ENCODE measurements at regions not wholly inside any gene's neighbourhood (a gene's known extent, or its start where the extent isn't known, plus 50 kb on each side); places are given as distances from the start of the nearest gene placed in this dataset.

DNA sequence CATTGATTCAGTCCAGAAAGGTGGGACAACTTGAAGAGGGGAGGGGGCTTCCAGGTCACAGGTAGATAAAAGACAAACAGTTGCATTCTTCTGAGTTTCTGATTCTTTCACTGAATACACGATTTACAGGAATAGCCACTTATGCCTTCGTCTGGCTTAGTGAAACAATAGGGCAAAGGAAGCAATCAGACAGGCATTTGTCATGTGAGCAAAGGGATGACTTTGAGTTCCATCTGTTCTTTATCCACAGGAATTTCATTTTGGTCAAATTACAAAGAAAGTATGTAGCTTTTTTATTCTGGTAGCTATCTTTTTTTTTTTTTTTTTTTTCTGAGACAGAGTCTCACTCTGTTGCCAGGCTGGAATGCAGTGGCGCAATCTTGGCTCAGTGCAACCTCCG lies 202.5 kb downstream of the TTLL7 start:
- H3K18ac ChIP-seq (ENCODE audit: low read depth, low read length), result no peak overlapping the region
- in situ Hi-C loops (cut with MboI; ENCODE audit: low sequenced_read_pairs) (no loop called here), intact Hi-C loops (cut with micrococcal nuclease) (no loop called here), dilution Hi-C loops (cut with HindIII; ENCODE audit: low sequenced_read_pairs, unreplicated experiment) (no loop called here)
- H3K79me1 ChIP-seq (ENCODE audit: low read depth in 1 of 2, low read length in 2 of 2), result no peaks in the 10 kb centered on the region
- H3K4me2 ChIP-seq (ENCODE audit: low read depth, low read length), result no peak overlapping the region
- H2BK20ac ChIP-seq (ENCODE audit: low read depth, low read length), result no peak overlapping the region
- WGBS, 2 experiments (ENCODE audit: extremely low coverage in 2 of 2, insufficient read length in 1 of 2), result 90% methylated on average over 2 of the region's 4 CpGs; no CpG with 5 or more reads in 1 of the 2 experiments
- H2AFZ ChIP-seq (replicated peaks; ENCODE audit: low read length, poor library complexity), result no peak overlapping the region
- no peak overlapping the region for H4K8ac ChIP-seq (ENCODE audit: low read depth in 2 of 2, low read length in 2 of 2)
- H4K5ac ChIP-seq (ENCODE audit: low read depth, low read length), result no peak overlapping the region
- H3K9me1 ChIP-seq (ENCODE audit: insufficient read depth, low read length), result no peaks in the 10 kb centered on the region
- H2BK15ac ChIP-seq (ENCODE audit: low read depth, low read length), result no peak overlapping the region
- H3K23ac ChIP-seq (ENCODE audit: low read depth, low read length), result no peak overlapping the region
- H2AK9ac ChIP-seq (replicated peaks; ENCODE audit: low read depth, low read length, poor library complexity), result no peak overlapping the region
- no peak overlapping the region for H3K4ac ChIP-seq (ENCODE audit: low read depth, low read length)
- H4K91ac ChIP-seq (ENCODE audit: insufficient read depth, low read depth, low read length), result no peak overlapping the region
- no peak overlapping the region for H3K56ac ChIP-seq (ENCODE audit: extremely low read depth, insufficient read depth, low read length)
- H3K36me3 ChIP-seq (ENCODE audit: control insufficient read depth, insufficient read depth, low read length), result no peaks in the 10 kb centered on the region
- no TSS peak for BruUV-seq (replicated peaks)
- H3K14ac ChIP-seq (replicated peaks; ENCODE audit: low read depth, low read length), result no peak overlapping the region
- H3K27me3 ChIP-seq (ENCODE audit: control insufficient read depth, insufficient read depth, low read length), result no peaks in the 10 kb centered on the region
- DNase-seq, result no peak
- no peak overlapping the region for H2BK5ac ChIP-seq (ENCODE audit: low read depth, low read length, poor library complexity, severe bottlenecking)
- POLR2A ChIA-PET (ENCODE audit: unreplicated experiment), result no interaction called here
- no peak overlapping the region for H2BK120ac ChIP-seq (ENCODE audit: low read depth, low read length)
- H3K27ac ChIP-seq (ENCODE audit: insufficient read depth, low read length), result no peak overlapping the region
- no peak overlapping the region for H3K4me3 ChIP-seq (ENCODE audit: insufficient read depth, low read depth, low read length)
- H4K20me1 ChIP-seq (ENCODE audit: insufficient read depth, low read length), result no peaks in the 10 kb centered on the region
- CTCF ChIA-PET, result interaction anchor here (0.6 kb wide), 1 partner anchor 9 kb away, joined by 6 read pairs; no protein-coding TSS in a partner anchor
- H3K9me3 ChIP-seq (ENCODE audit: control insufficient read depth, insufficient read depth, low read length), result no peaks in the 10 kb centered on the region
- TF ChIP-seq RCOR1 (IDR thresholded peaks at IDR 0.05; ENCODE audit: insufficient replicate concordance, low read length) (no peak), MXI1 (IDR thresholded peaks at IDR 0.05; ENCODE audit: borderline replicate concordance, low read depth, low read length) (no peak)
- TF ChIP-seq, protein P1, sequence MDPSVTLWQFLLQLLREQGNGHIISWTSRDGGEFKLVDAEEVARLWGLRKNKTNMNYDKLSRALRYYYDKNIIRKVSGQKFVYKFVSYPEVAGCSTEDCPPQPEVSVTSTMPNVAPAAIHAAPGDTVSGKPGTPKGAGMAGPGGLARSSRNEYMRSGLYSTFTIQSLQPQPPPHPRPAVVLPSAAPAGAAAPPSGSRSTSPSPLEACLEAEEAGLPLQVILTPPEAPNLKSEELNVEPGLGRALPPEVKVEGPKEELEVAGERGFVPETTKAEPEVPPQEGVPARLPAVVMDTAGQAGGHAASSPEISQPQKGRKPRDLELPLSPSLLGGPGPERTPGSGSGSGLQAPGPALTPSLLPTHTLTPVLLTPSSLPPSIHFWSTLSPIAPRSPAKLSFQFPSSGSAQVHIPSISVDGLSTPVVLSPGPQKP (IDR thresholded peaks at IDR 0.05; ENCODE audit: borderline replicate concordance, low read depth, low read length), result no peak
- H2AK5ac ChIP-seq (ENCODE audit: low read depth, low read length), result no peak overlapping the region
- H3K9ac ChIP-seq (ENCODE audit: low read depth, low read length), result no peak overlapping the region
- no peak for ATAC-seq (ENCODE audit: low read depth)
- H3K4me1 ChIP-seq (ENCODE audit: control insufficient read depth, insufficient read depth, low read length), result no peaks in the 10 kb centered on the region
